Smooth muscle cell (in vitro differentiated cells): ENCODE measurements at regions not wholly inside any gene's neighbourhood (a gene's known extent, or its start where the extent isn't known, plus 50 kb on each side); places are given as distances from the start of the nearest gene placed in this dataset.

Experiments
- DNase-seq: peaks from one replicate; lab custom pipeline; 2025; ENCODE audit not compliant: unreplicated experiment; lab: John Stamatoyannopoulos, UW
- H2AFZ ChIP-seq: fragments of 200-600 bp; sonication (generic); 2 replicates; pipeline ENCODE4 v1.6.0; 2016; ENCODE audit warnings: antibody characterized with exemption, low read depth, mild to moderate bottlenecking
- H3F3A ChIP-seq: fragments of 200-600 bp; sonication (generic); 2 replicates; pipeline ENCODE4 v1.6.0; 2017; ENCODE audit warnings: antibody characterized with exemption, low read depth
- H3K27ac ChIP-seq: fragments of 200-600 bp; sonication (generic); 2 replicates; pipeline ENCODE4 v1.5.1; 2016; ENCODE audit warnings: low read depth, mild to moderate bottlenecking
- H3K27me3 ChIP-seq: fragments of 200-600 bp; sonication (generic); 2 replicates; pipeline ENCODE4 v1.6.1; 2016; ENCODE audit warnings: low read depth, mild to moderate bottlenecking
- H3K36me3 ChIP-seq: fragments of 200-600 bp; sonication (generic); 2 replicates; pipeline ENCODE4 v1.5.1; 2016; ENCODE audit warnings: low read depth
- H3K4me1 ChIP-seq: fragments of 200-600 bp; sonication (generic); 2 replicates; pipeline ENCODE4 v1.5.1; 2016; ENCODE audit warnings: low read depth
- H3K4me2 ChIP-seq: fragments of 200-600 bp; sonication (generic); 2 replicates; pipeline ENCODE4 v1.6.0; 2016; ENCODE audit warnings: mild to moderate bottlenecking
- H3K4me3 ChIP-seq: fragments of 200-600 bp; sonication (generic); 2 replicates; pipeline ENCODE4 v1.5.1; 2016; ENCODE audit warnings: mild to moderate bottlenecking
- H3K79me2 ChIP-seq: fragments of 200-600 bp; sonication (generic); 2 replicates; pipeline ENCODE4 v1.6.0; 2016; ENCODE audit warnings: low read depth, mild to moderate bottlenecking
- H3K9ac ChIP-seq: fragments of 200-600 bp; sonication (generic); 2 replicates; pipeline ENCODE4 v1.6.0; 2016; ENCODE audit warnings: low read depth
- H3K9me3 ChIP-seq: fragments of 200-600 bp; sonication (generic); replicated peaks from 2 replicates; pipeline ENCODE4 v1.5.1; 2016; ENCODE audit warnings: low read depth
- H4K20me1 ChIP-seq: fragments of 200-600 bp; sonication (generic); 2 replicates; pipeline ENCODE4 v1.6.0; 2016; ENCODE audit warnings: low read depth
- WGBS: methylation state at CpG from one replicate; pipeline ENCODE4 v1.1.7; 2016; ENCODE audit warnings: low lambda C conversion rate; 5-methylcytosine and 5-hydroxymethylcytosine counted together
- TF ChIP-seq, protein P1 (sequence below): fragments of 200-600 bp; sonication (generic); IDR thresholded peaks from 2 replicates; pipeline ENCODE4 v1.5.1; 2017; ENCODE audit warnings: borderline replicate concordance, mild to moderate bottlenecking, antibody characterized with exemption; ENCODE audit not compliant: insufficient read depth, poor library complexity, severe bottlenecking

DNA sequence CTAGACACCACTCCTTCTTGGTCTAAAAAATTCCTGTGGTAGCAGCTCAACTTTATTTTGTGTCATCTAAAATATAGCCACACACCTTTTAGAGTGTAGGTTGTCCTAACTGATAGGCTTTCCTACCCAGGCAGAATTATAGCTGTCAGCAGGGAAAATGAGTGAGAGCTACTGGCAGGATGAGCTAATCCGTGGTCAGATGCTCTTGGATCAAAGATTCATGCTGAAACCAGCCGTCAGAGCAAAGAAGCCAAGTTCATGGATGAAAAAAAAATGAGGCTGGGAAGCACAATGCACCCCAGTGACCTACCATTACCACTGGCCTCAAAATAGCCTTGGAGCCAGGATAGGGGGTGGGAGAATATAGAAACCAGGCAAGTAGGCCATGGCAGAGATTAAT, 113.1 kb upstream of the BLID start:
- Histone ChIP-seq H3K4me1 (peaks cover 6% of the 10 kb centered on the region), H3K79me2 (no peaks in the 10 kb centered on the region), H3K27ac (no peak overlapping the region), H3K36me3 (no peaks in the 10 kb centered on the region), H3K27me3 (no peaks in the 10 kb centered on the region), H3K4me2 (no peak overlapping the region), H3K9me3 (no peaks in the 10 kb centered on the region), H3F3A (no peaks in the 10 kb centered on the region), H4K20me1 (no peaks in the 10 kb centered on the region), H3K9ac (no peak overlapping the region), H2AFZ (no peak overlapping the region), H3K4me3 (no peak overlapping the region)
- no peak for DNase-seq
- WGBS = 46% methylated on average over 2 of the region's 2 CpGs
- TF ChIP-seq, protein P1, sequence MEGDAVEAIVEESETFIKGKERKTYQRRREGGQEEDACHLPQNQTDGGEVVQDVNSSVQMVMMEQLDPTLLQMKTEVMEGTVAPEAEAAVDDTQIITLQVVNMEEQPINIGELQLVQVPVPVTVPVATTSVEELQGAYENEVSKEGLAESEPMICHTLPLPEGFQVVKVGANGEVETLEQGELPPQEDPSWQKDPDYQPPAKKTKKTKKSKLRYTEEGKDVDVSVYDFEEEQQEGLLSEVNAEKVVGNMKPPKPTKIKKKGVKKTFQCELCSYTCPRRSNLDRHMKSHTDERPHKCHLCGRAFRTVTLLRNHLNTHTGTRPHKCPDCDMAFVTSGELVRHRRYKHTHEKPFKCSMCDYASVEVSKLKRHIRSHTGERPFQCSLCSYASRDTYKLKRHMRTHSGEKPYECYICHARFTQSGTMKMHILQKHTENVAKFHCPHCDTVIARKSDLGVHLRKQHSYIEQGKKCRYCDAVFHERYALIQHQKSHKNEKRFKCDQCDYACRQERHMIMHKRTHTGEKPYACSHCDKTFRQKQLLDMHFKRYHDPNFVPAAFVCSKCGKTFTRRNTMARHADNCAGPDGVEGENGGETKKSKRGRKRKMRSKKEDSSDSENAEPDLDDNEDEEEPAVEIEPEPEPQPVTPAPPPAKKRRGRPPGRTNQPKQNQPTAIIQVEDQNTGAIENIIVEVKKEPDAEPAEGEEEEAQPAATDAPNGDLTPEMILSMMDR = no peak

DNA sequence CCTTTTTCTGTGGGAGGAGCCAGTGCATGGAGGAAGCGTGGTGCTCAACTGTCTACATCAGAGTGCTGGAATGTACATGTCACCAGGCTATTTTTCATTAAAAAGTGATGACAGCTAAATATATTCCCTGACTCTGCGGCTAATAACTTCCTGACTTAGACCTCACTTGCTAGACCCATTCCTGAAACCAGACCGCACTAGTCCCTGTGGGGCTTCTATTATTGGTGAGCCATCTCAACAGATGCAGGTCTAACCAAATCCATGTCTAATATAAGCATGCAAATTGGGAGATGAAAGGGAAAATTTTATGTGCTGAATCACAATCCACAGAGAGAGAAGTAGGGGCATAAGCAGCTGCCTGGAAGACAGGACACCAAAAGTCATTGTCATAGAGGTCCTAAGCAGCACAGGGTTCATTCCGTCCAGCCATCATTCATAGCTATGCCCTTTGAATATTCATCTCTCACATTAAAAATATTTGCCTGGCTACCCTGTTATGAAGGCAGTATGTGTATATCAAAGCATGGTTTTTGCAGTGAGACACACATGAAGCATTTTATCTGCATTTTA, 110.9 kb upstream of the BLID start:
- peaks cover 6% of the 10 kb centered on the region for H3K4me1 ChIP-seq
- no peaks in the 10 kb centered on the region for H3K27me3 ChIP-seq
- H3K9me3 ChIP-seq = no peaks in the 10 kb centered on the region
- no peak overlapping the region for H3K27ac ChIP-seq
- H3K36me3 ChIP-seq = no peaks in the 10 kb centered on the region
- no peaks in the 10 kb centered on the region for H3F3A ChIP-seq
- H3K9ac ChIP-seq = no peak overlapping the region
- DNase-seq = no peak
- no peaks in the 10 kb centered on the region for H4K20me1 ChIP-seq
- TF ChIP-seq, protein P1 = no peak
- H2AFZ ChIP-seq = no peak overlapping the region
- H3K4me3 ChIP-seq = no peak overlapping the region
- no peaks in the 10 kb centered on the region for H3K79me2 ChIP-seq
- H3K4me2 ChIP-seq = no peak overlapping the region
- 46% methylated on average over 4 of the region's 4 CpGs for WGBS

DNA sequence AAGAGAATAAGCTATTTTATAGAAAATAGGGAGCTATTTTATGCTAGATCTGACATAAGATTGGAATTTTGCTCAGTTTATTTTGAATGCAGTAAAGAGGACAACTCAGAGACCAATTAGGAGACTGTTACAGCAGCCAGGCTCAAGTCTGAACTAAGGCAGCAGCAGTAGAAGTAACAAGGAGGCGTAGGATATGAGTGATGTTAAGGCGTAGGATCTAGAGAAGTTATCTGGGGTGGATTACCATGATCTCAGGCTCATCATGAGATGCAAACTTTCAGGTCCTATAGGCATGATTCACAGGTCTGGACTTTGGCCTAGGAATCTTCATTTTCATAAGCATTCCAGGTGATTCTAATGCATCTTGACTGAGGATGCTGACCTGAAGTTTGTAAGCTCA, 108.9 kb upstream of the BLID start:
- TF ChIP-seq, protein P1 = no peak
- Histone ChIP-seq H3F3A (no peaks in the 10 kb centered on the region), H3K36me3 (no peaks in the 10 kb centered on the region), H4K20me1 (no peaks in the 10 kb centered on the region), H3K4me3 (no peak overlapping the region), H3K9ac (no peak overlapping the region), H3K27ac (peak overlapping the region; percentile 12), H3K4me2 (no peak overlapping the region), H3K79me2 (no peaks in the 10 kb centered on the region), H3K9me3 (no peaks in the 10 kb centered on the region), H3K27me3 (no peaks in the 10 kb centered on the region), H3K4me1 (peaks cover 6% of the 10 kb centered on the region), H2AFZ (no peak overlapping the region)
- 58% methylated on average over 2 of the region's 2 CpGs for WGBS
- no peak for DNase-seq

DNA sequence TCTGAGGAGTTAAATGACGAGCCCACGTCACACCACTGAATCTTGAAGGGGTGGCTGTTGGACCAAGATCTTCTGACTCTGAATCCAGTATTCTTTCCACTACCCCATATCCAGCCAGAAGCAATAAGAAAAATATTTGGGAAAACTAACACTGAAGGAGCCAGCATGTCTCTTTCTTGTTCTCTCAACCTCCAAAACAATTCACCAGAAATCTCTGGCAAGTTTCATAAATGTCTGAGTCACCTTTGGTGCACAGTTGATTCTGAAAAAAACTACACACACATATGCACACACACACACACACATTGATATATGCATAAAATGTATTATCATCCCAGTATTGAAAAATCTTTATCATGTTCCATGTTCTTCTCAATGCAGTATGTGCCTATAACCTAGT, 104.3 kb upstream of the BLID start:
- H3K9ac ChIP-seq = no peak overlapping the region
- H3K4me2 ChIP-seq = no peak overlapping the region
- no peaks in the 10 kb centered on the region for H3K9me3 ChIP-seq
- H3K4me1 ChIP-seq = peaks cover 7% of the 10 kb centered on the region
- H3K36me3 ChIP-seq = no peaks in the 10 kb centered on the region
- no peak overlapping the region for H3K27ac ChIP-seq
- TF ChIP-seq, protein P1 = no peak
- no peak for DNase-seq
- H3K27me3 ChIP-seq = no peaks in the 10 kb centered on the region
- H3K79me2 ChIP-seq = no peaks in the 10 kb centered on the region
- H4K20me1 ChIP-seq = no peaks in the 10 kb centered on the region
- 98% methylated on average over 2 of the region's 2 CpGs for WGBS
- no peak overlapping the region for H3K4me3 ChIP-seq
- no peak overlapping the region for H2AFZ ChIP-seq
- H3F3A ChIP-seq = no peaks in the 10 kb centered on the region
